Transverse colon (tissue), 4 donors: ENCODE measurements at regions not wholly inside any gene's neighbourhood (a gene's known extent, or its start where the extent isn't known, plus 50 kb on each side); places are given as distances from the start of the nearest gene placed in this dataset.

Experiments used
- EP300 ChIP-seq: sonication (generic); formaldehyde crosslinking; IDR thresholded peaks from one replicate; pipeline ENCODE4 v1.6.1; 2017; ENCODE audit warnings: antibody characterized with exemption, low read depth
- POLR2A ChIP-seq: fragments of 450-650 bp; IDR thresholded peaks from one replicate; pipeline ENCODE4 v1.6.1; 2016; ENCODE audit warnings: antibody characterized with exemption, mild to moderate bottlenecking, moderate library complexity
- POLR2AphosphoS5 ChIP-seq, 3 donors: sonication (generic); formaldehyde crosslinking; IDR thresholded peaks; one replicate each; pipeline ENCODE4 v1.6.1; 2016; ENCODE audit warnings: antibody characterized with exemption in 3 of 3
- TF ChIP-seq, protein P1 (sequence below), 5 experiments: fragments of 200-600 bp in 3 of 5; fragments of 450-650 bp in 2 of 5; sonication (generic) in 3 of 5; IDR thresholded peaks; 1 replicate in 2 of 5; 2 replicates in 3 of 5; pipeline ENCODE4 v1.5.1; 2016 to 2017; ENCODE audit warnings: antibody characterized with exemption in 5 of 5, inconsistent platforms in 3 of 5, mild to moderate bottlenecking in 2 of 5, moderate library complexity in 1 of 5

DNA sequence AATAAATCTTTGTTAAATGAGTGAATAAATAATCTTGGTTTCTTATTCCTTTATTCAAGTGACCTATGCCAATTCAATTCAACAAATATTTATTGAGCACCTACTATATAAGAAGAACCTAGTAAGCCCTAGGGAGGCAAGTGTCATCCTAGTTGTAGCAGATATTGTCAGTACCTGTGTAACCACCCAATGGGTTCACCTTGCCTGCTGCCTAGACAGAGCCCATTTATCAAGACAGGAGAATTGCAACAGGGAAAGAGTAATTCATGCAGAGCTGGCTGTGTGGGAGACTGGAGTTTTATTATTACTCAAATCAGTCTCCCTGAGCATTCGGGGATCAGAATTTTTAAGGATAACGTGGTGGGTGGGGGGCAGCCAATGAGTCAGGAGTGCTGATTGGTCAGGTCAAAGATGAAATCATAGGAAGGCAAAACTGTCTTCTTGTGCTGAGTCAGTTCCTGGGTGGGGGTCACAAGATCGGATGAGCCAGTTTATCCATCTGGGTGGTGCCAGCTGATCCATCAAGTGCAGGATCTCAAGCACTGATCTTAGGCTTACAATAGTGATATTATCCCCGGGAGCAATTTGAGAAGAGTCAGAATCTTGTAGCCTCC is 53.8 kb upstream of the KCNA3 start:
- TF ChIP-seq POLR2A (no peak), POLR2AphosphoS5 (IDR thresholded peaks at IDR 0.05) (no peak), EP300 (no peak)
- TF ChIP-seq, protein P1, sequence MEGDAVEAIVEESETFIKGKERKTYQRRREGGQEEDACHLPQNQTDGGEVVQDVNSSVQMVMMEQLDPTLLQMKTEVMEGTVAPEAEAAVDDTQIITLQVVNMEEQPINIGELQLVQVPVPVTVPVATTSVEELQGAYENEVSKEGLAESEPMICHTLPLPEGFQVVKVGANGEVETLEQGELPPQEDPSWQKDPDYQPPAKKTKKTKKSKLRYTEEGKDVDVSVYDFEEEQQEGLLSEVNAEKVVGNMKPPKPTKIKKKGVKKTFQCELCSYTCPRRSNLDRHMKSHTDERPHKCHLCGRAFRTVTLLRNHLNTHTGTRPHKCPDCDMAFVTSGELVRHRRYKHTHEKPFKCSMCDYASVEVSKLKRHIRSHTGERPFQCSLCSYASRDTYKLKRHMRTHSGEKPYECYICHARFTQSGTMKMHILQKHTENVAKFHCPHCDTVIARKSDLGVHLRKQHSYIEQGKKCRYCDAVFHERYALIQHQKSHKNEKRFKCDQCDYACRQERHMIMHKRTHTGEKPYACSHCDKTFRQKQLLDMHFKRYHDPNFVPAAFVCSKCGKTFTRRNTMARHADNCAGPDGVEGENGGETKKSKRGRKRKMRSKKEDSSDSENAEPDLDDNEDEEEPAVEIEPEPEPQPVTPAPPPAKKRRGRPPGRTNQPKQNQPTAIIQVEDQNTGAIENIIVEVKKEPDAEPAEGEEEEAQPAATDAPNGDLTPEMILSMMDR (IDR thresholded peaks at IDR 0.05), result no peak
